Activated CD4-positive, alpha-beta T cell treated with anti-CD3 and anti-CD28 coated beads, Interleukin-2, amount 50 U/mL, for 16 hours (primary cell): ENCODE measurements at regions not wholly inside any gene's neighbourhood (a gene's known extent, or its start where the extent isn't known, plus 50 kb on each side); places are given as distances from the start of the nearest gene placed in this dataset.
"Not testable (repeated sequence)": the region's sequence is repeated elsewhere in the genome, so short reads cannot be mapped to it uniquely, and the experiment has no call there.

ENCODE experiments used
- DNase-seq: peaks from one replicate; pipeline ENCODE4 v3.0.0-alpha.2; 2020

GRCh38 chr7:46604241-46604661 lies 683.2 kb upstream of the IGFBP3 start:
- no peak for DNase-seq

GRCh38 chr7:46603780-46604179 lies 682.7 kb upstream of the IGFBP3 start:
- DNase-seq = no peak

- DNase-seq = no peak
Observed at GRCh38 chr7:46603296-46603752, 682.3 kb upstream of the IGFBP3 start.

GRCh38 chr7:46600340-46600739 lies 679.3 kb upstream of the IGFBP3 start:
- no peak for DNase-seq

GRCh38 chr7:46594831-46595230 lies 673.8 kb upstream of the IGFBP3 start:
- not testable (repeated sequence) for DNase-seq

GRCh38 chr7:46590918-46591905 lies 670.1 kb upstream of the IGFBP3 start:
- DNase-seq = not testable (repeated sequence)

- DNase-seq = no peak
Observed at GRCh38 chr7:46589286-46589685, 668.2 kb upstream of the IGFBP3 start.

GRCh38 chr7:46586406-46586805 lies 665.3 kb upstream of the IGFBP3 start:
- no peak for DNase-seq

- DNase-seq = no peak
Observed at GRCh38 chr7:46583656-46584055, 662.6 kb upstream of the IGFBP3 start.

GRCh38 chr7:46581268-46581667 lies 660.2 kb upstream of the IGFBP3 start:
- no peak for DNase-seq

- DNase-seq = no peak
Observed at GRCh38 chr7:46580766-46581165, 659.7 kb upstream of the IGFBP3 start.

- no peak for DNase-seq
Observed at GRCh38 chr7:46577394-46577793, 656.3 kb upstream of the IGFBP3 start.

- no peak for DNase-seq
Observed at GRCh38 chr7:46576950-46577349, 655.9 kb upstream of the IGFBP3 start.

- no peak for DNase-seq
Observed at GRCh38 chr7:46572691-46573090, 651.6 kb upstream of the IGFBP3 start.

GRCh38 chr7:46571996-46572395 lies 650.9 kb upstream of the IGFBP3 start:
- DNase-seq = no peak

- DNase-seq = no peak
Observed at GRCh38 chr7:46569133-46569465, 648.0 kb upstream of the IGFBP3 start.

GRCh38 chr7:46568420-46569132 lies 647.5 kb upstream of the IGFBP3 start:
- DNase-seq = no peak

GRCh38 chr7:46567858-46568257 lies 646.8 kb upstream of the IGFBP3 start:
- DNase-seq = no peak

GRCh38 chr7:46566097-46566774 lies 645.2 kb upstream of the IGFBP3 start:
- no peak for DNase-seq

GRCh38 chr7:46565253-46566096 lies 644.4 kb upstream of the IGFBP3 start:
- no peak for DNase-seq

- no peak for DNase-seq
Observed at GRCh38 chr7:46559194-46559832, 638.2 kb upstream of the IGFBP3 start.
